ENCODE measurements at regions not wholly inside any gene's neighbourhood (a gene's known extent, or its start where the extent isn't known, plus 50 kb on each side); places are given as distances from the start of the nearest gene placed in this dataset.

DNA sequence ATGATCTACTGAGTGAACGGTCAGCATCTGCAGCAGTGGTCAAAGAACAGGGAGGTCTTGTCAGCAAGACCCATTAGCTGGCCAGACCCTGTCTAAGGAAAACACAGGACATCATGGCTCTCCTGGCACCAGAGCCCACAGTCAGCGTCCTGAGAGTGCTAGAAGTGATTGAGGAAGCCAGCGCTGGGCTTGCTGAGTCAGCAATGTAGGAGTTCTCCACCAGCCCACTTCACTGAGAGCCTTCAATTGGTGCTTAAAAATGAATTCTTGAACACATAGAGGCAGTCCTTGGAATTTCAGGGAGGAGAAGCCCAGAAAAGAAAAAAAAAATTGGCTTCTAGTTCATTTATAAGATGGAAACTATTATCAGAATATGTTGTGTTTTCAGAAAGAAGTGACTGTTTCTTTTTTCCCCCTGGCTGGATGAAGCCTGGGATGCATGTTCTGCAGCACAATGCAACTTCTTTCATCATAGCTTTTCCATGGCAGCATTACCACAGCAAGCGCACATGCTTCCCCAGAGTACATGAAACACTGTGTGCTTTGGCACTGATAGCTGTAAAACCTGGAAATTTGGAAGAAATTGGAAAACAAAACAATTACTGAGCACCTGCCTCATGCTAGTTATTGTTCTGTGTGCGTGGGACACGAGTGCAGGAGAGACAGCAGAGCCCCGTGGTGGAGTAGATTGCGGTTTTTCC lies 899.9 kb downstream of the C6orf118 start:
- no peak overlapping the region for H3K27ac ChIP-seq (ENCODE audit: low read depth, low read length)
- H3K27me3 ChIP-seq (ENCODE audit: insufficient read depth, low read length) = no peaks in the 10 kb centered on the region
- H4K20me1 ChIP-seq (ENCODE audit: insufficient read depth) = no peaks in the 10 kb centered on the region
- no peak overlapping the region for H2AFZ ChIP-seq (ENCODE audit: low read depth, low read length, poor library complexity, severe bottlenecking)
- H3K9me2 ChIP-seq (ENCODE audit: insufficient read depth) = no peaks in the 10 kb centered on the region
- no peak overlapping the region for H3K9ac ChIP-seq (ENCODE audit: low read length)
- CTCF ChIA-PET = no interaction called here
- no TSS peak for BruUV-seq (replicated peaks)
- H3K9me3 ChIP-seq (ENCODE audit: control insufficient read depth in 1 of 2, insufficient read depth in 1 of 2, low read depth in 1 of 2, low read length in 2 of 2) = peaks cover 16 to 20% of the 10 kb centered on the region in 2 experiments; a peak in 2 of 4 replicates
- H3K4me2 ChIP-seq (ENCODE audit: low read length) = no peak overlapping the region
- RAD21 ChIA-PET (ENCODE audit: low non-redundant PET in 1 of 2, low total read pairs in 2 of 2, uncharacterized antibody in 2 of 2, unreplicated experiment in 2 of 2) = no interaction called here
- no peaks in the 10 kb centered on the region for H3K79me2 ChIP-seq (ENCODE audit: insufficient read depth, low read length)
- H3K36me3 ChIP-seq (ENCODE audit: control insufficient read depth in 1 of 2, insufficient read depth in 2 of 2, low read length in 2 of 2) = no peaks in the 10 kb centered on the region
- TF ChIP-seq POLR2AphosphoS5 (IDR thresholded peaks at IDR 0.05; ENCODE audit: low read depth, low read length) = no peak
- TF ChIP-seq SP1 (IDR thresholded peaks at IDR 0.05; ENCODE audit: low read depth) = no peak
- TF ChIP-seq EGR1 (IDR thresholded peaks at IDR 0.05; ENCODE audit: low read depth) = no peak
- TF ChIP-seq SIN3A (IDR thresholded peaks at IDR 0.05; ENCODE audit: low read depth) = no peak
- TF ChIP-seq ZNF274 (IDR thresholded peaks at IDR 0.05; ENCODE audit: low read depth, low read length) = no peak
- no peak for TF ChIP-seq TCF7L2 (IDR thresholded peaks at IDR 0.05; ENCODE audit: borderline replicate concordance, extremely low read depth, insufficient read depth, insufficient read length)
- TF ChIP-seq CEBPB (IDR thresholded peaks at IDR 0.05; ENCODE audit: low read depth) = no peak
- TF ChIP-seq, protein P1, sequence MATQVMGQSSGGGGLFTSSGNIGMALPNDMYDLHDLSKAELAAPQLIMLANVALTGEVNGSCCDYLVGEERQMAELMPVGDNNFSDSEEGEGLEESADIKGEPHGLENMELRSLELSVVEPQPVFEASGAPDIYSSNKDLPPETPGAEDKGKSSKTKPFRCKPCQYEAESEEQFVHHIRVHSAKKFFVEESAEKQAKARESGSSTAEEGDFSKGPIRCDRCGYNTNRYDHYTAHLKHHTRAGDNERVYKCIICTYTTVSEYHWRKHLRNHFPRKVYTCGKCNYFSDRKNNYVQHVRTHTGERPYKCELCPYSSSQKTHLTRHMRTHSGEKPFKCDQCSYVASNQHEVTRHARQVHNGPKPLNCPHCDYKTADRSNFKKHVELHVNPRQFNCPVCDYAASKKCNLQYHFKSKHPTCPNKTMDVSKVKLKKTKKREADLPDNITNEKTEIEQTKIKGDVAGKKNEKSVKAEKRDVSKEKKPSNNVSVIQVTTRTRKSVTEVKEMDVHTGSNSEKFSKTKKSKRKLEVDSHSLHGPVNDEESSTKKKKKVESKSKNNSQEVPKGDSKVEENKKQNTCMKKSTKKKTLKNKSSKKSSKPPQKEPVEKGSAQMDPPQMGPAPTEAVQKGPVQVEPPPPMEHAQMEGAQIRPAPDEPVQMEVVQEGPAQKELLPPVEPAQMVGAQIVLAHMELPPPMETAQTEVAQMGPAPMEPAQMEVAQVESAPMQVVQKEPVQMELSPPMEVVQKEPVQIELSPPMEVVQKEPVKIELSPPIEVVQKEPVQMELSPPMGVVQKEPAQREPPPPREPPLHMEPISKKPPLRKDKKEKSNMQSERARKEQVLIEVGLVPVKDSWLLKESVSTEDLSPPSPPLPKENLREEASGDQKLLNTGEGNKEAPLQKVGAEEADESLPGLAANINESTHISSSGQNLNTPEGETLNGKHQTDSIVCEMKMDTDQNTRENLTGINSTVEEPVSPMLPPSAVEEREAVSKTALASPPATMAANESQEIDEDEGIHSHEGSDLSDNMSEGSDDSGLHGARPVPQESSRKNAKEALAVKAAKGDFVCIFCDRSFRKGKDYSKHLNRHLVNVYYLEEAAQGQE (IDR thresholded peaks at IDR 0.05; ENCODE audit: low read depth) = no peak
- no peak for TF ChIP-seq JUND (IDR thresholded peaks at IDR 0.05)
- no peak for TF ChIP-seq ATF3 (IDR thresholded peaks at IDR 0.05)
- TF ChIP-seq EZH2 (IDR thresholded peaks at IDR 0.05) = no peak
- TF ChIP-seq, protein P2, sequence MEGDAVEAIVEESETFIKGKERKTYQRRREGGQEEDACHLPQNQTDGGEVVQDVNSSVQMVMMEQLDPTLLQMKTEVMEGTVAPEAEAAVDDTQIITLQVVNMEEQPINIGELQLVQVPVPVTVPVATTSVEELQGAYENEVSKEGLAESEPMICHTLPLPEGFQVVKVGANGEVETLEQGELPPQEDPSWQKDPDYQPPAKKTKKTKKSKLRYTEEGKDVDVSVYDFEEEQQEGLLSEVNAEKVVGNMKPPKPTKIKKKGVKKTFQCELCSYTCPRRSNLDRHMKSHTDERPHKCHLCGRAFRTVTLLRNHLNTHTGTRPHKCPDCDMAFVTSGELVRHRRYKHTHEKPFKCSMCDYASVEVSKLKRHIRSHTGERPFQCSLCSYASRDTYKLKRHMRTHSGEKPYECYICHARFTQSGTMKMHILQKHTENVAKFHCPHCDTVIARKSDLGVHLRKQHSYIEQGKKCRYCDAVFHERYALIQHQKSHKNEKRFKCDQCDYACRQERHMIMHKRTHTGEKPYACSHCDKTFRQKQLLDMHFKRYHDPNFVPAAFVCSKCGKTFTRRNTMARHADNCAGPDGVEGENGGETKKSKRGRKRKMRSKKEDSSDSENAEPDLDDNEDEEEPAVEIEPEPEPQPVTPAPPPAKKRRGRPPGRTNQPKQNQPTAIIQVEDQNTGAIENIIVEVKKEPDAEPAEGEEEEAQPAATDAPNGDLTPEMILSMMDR (IDR thresholded peaks at IDR 0.05 in 2 of 3, conservative IDR thresholded peaks at IDR 0.05 in 1 of 3; ENCODE audit: borderline replicate concordance in 1 of 3, insufficient read depth in 1 of 3, low read depth in 2 of 3, low read length in 2 of 3) = no peak
- ATAC-seq = no peak
- H3K4me3 ChIP-seq (replicated peaks in 1 of 2; ENCODE audit: low read depth in 1 of 2, low read length in 2 of 2) = no peak overlapping the region
- POLR2A ChIA-PET = no interaction called here
- intact Hi-C loops (cut with micrococcal nuclease) = no loop called here
- no peaks in the 10 kb centered on the region for H3K4me1 ChIP-seq (ENCODE audit: control insufficient read depth in 1 of 2, insufficient read depth in 2 of 2, low read length in 2 of 2)
- no peak for DNase-seq (ENCODE audit: low read depth, low spot score)
